HG03342 (cell line): ENCODE measurements at regions not wholly inside any gene's neighbourhood (a gene's known extent, or its start where the extent isn't known, plus 50 kb on each side); places are given as distances from the start of the nearest gene placed in this dataset.
"Not testable (repeated sequence)": the region's sequence is repeated elsewhere in the genome, so short reads cannot be mapped to it uniquely, and the experiment has no call there.

Experiments
- ATAC-seq: cut with Tn5 transposase; IDR thresholded peaks from one replicate; pipeline ENCODE4 v1.9.1; 2021; ENCODE audit warnings: mild to moderate bottlenecking, moderate library complexity; ENCODE audit not compliant: unreplicated experiment

DNA sequence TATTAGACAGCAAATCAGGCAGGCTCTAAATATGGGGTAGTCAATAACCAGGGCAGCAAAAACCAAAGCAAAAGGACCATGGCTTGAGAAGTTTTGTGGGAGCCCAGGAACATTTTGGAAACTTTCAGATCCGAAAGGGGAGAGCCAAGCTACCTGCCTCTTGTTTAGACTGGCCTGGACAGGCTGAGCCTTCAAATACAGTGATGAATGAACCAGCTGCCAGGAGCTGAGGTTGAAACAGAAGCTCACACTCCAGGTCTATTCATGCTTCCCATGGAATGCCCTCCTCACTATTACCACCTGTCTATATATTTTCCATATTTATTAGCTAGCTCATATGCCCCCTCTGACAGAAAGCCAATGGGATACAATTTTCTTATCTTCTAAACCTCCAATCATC, 150.8 kb upstream of the SLC44A1 start:
- no peak for ATAC-seq

DNA sequence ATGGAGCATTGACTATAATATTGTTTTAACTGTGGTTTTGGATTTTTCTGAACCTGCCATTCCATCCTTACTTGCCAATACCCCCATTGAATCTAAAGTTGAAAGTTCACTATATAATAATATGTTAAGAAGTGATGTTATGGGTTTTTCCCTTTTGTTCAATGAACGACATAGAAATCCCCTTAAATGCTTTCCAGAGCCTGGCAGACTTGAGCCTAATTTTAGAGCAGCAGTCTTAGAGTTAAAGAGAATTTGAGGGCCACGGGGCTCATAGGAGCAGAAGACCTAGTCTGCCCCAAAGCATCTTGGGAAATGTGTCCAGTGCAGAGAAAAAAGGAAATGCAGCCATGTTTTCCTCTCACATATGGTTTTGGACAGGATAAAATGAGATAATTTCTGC, 146.1 kb upstream of the SLC44A1 start:
- ATAC-seq = no peak

DNA sequence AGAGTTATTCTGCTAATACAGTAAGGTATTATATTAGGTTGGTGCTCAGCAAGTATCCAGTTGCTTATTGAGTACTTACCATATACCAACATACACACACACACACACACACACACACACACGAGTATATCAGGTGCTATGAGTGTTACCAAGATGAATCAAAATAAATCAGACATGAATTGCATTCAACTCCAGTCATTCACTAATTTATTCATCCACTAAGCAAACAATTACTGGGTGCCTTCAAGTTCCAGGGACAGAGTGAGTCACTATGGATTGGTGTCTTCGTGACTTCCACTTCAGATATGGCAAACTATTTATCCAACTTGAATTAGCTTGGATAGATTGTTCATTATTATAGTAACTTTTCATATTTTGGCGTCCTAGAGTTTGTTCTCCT, 140.7 kb upstream of the SLC44A1 start:
- no peak for ATAC-seq

DNA sequence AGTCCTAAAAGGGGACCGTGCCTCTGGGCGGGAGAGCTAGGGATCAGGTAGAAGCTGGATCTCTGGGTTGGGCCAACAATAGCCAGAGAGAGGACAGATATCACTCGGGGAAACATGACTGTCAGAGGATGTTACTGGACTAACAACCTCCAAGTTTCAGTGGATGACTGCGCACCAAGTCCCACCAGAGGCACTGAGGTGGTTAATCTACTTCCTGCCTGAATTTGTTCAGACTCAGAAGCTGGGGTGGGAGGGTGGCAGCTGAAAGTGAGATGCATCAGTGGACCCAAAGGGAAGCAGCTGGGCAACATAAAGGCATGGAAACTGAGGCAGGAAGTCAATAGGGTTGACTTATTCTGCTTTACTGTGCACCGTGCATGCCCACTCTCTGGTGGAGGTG, 130.1 kb upstream of the SLC44A1 start:
- peak; percentile 43 for ATAC-seq

DNA sequence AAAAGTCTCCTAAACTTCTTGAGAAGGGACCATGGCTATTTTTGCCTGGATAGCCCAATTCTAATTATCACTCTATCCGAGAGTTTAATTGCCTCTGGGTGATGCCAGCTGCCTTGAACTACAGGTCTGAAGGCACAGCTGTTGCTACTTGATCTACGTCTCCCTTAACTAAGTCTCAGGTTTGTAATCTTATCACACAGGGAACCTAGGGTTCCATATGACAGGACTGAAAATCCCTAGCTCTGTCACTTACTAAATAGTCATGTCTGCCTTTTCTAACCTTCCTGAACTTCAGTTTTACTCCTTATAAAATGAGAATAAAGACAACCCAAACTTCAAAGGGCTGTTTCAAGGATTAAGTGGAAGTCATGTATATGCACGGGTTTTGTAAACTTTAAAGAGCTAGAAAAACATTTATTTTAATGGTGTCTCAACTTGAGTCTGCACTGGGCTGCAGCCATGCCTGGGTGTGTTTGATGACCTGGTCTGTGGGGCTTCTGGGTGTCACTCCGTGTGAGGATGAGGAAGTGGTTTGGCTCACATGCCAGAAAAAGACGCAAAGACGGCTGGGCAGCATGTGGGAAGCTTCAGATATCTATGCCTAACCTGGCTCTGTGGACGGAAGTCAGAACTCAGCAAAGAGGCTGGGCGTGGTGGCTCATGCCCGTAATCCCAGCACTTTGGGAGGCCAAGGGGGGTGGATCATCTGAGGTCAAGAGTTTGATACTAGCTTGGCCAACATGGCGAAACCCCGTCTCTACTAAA, 129.3 kb upstream of the SLC44A1 start:
- ATAC-seq = peak; percentile 77

DNA sequence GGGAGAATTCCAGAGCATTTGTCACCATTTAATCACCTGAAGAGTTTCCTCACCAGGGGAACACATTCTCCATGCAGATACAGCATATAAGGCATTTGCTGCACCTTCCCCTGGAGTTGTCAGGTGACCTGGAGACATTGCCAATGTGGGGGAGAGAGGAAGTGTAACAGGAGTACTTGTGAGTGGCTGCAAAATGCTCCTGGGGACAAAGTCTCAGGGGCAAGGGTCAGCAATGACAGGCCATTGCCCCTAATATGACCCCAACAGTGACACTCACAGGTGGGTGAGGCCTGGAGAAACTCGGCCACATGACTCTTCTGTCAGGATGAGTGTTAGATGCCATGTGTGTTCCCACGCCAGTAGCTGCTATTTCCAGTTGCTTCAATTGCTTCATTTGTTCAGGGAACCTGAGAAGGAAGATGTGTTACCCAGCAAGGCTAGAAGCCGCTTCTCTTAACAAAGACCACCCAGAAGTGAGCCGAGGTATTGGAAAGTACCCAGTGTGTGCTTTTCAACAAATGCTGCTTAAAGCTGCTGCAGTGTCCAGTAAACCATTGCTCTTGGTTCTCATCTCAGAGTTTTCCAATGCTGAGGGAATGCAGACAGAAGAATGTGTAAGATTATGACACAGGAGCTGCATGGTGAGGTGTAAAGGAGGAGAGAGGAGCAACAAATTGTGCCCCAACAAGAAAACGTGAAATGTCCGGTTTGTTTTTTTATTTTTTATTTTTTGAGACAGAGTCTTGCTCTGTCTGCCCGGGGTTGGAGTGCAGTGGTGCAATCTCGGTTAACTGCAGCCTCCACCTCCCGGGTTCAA, 128.2 kb upstream of the SLC44A1 start:
- no peak for ATAC-seq

DNA sequence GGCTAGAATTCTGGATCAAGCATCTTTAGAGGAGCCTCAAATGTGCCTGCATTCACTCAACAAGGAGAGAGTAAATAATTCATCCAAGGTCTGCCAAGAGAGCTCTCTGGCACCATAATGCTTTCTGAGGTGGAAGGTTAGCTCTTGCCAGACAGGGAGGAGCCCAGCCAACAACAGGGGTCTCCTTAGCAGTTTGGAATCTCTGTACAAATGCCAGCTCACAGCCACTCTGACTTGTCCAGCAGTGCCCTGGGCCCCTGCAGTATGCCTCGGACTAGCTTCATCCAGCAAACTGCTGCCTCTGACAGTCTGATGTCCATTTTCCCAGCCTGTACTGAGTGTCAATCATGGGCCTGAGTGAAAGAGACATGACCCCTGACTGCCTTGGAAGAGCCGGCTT, 127.2 kb upstream of the SLC44A1 start:
- ATAC-seq = no peak

DNA sequence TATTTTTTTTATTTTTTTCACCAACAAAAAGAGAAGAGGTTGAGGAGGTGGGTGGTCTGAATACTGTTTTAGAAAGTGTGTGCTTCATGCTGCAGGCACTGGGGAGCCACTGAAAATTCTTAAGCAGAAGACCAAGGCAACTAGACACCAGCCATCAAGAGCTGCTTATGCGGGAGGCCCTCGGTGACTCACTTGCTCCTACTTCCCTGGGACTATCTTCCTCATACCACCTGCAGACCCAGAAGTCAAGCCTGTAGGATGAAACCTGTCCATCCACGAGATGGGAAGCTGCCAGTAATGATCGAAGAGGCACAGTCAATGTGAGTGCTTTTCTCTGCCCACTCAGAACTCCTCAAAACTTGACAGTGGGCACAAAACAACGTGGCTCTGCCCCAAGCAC, 125.8 kb upstream of the SLC44A1 start:
- no peak for ATAC-seq

DNA sequence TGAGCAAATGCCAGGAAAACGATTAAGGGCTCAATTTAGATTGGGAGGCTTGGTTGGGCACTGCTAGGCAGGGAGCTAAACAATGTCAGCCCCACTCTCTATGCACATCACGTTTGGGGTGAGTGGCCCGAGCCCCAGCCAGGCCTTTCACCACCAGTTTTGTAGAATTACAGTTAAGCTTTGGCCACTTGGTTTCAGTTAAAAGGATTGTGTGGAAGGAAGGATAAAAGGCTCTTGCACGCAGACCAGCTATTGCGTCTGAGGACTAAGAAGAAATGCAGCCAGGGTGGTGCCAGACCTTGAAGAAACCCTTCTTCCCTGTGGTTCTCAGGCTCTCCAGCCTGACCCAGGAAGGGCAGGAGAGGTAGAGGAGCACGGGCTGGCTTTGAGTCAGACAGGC, 125.3 kb upstream of the SLC44A1 start:
- no peak for ATAC-seq

DNA sequence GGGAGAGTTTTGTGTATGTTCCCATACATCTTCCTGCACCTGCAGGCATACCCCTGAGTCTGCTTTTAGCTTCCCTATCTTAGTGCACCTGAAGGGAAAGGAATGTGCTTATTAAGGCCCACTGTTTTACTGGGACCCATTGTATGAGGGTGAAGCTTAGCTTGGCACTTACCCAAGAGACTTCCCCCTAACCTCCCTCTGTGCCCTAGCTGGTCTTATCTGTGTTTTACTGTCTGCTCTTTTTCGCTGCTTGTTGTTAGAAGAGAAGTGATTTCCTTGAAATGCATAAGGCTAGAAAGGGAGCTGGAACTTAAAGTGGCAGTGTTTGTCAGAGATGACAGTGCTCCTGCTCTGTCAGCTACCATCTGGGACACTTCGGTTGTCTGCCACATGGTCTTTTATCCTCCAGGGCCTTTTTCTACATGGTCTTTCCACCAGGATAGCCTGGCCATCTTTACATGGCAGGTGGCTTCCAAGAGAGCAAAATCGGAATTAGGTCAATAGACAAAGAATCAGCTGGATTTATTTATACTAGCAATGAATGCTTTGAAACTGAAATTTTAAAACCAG, 122.5 kb upstream of the SLC44A1 start:
- no peak for ATAC-seq

DNA sequence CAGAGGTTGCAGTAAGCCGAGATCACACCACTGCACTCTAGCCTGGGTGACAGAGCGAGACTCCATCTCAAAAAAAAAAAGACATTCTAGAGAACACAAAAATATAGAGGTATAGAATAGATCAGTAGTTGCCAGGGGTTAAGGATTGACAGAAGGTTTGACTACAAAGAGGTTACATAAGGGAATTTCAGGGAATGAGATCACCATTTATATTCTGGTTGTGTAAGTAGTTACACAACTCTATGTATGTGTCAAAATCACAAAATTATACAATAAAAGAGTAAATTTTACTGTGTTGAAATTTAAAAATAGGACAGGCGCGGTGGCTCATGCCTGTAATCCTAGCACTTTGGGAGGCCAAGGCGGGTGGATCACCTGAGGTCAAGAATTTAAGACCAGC, 119.9 kb upstream of the SLC44A1 start:
- not testable (repeated sequence) for ATAC-seq

DNA sequence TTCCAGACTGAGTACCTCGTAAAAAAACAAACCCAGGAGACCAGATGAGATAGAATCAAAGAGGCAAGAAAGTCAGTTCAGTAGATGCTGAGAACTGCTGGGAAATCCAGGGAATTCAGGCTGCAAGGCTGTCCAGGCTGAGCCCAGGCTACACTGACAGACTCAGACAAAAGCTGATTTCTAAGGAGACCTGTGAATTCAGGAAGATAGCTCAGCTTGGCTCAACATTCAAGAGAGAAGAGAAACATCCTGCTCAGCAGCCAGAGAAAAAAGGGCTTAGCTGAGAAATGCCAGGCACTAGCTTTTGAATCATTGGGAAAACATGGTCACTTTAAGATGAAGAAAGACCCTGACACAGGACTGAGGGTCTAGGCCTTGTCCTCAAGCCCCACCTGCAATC, 118.2 kb upstream of the SLC44A1 start:
- no peak for ATAC-seq

DNA sequence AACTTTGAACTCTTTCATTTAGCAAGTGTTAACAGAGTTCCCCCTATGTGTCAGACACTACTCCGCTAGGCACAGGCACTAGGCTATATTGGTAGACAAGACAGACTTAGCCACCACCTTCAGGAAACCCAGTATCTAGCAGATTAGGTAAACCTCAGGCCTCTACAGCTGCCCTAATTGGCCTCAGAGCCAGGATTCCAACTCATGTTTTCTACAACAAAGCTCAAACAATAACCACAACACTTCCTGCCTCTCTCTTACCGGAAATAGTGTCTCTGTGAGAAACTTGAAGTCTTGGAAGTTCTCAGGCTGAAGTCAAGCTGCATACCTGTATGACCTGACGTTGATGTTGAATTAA, 116.6 kb upstream of the SLC44A1 start:
- ATAC-seq = peak; percentile 98

DNA sequence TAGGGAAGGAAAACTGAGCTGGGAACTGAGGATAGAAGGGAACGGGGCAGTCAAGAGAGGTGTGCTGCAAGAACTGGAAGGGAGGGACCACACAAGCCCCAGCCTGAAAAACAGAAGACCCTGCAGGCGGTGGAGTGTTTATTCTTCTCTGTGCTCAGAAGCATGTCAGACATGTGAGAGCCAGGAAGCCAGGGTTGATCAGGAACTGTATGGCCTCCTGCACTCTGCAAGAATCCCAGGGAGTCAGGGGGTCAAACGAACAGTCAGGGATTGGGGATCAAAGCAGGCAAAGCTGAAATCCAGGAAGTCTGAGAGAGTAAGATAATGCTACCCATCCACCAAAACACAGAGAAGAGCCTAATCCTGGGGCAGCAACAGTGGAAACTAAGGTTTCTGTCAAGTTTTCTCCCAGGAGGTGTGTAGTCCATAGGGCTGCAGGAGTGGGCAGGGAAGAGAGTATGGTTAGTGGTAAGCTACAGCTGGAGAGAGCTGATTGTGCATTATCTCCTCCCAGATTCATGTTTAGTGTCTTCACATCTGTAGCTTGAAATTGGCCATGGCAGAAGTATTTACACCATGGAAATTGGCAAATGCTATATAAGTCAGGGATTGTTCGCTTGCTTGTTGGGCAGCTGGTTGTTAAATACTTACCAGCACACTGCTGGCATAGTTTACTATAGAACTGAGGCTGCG, 115.4 kb upstream of the SLC44A1 start:
- no peak for ATAC-seq

DNA sequence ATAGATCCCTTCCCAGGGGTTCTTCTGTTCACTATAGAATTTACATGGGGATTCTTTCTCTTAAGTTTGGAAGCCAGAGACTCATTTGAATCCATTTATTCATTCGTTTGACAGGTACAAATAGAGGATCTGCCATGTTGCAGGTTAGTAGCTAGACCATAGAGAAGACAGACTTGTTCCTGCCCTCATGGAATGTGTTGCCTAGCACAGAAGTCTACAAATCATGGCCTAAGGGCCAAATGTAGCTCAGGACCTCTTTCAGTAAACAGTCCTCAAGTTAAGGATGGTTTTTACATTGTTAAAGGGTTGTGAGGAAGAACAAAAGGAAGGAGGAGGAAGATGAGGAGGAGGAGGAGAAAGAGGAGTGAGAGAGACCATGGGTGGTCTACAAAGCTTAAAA, 114.7 kb upstream of the SLC44A1 start:
- no peak for ATAC-seq

DNA sequence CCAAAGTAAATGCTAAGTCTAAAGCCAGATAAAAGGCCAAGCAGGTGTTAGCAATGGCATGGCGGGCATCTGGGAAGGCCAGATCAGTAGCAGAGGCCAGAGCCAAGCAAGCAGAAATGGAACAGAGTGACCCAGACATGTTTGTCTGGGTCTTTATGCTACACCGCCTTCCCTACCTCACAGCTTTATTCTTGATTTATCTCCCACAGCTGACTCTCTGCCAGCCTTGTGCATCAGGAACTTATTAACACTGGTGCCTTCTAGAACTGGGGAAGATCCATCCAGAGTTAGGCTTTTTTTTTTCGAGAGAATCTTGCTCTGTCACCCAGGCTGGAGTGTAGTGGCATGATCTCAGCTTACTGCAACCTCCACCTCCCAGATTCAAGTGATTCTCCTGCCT, 112.5 kb upstream of the SLC44A1 start:
- no peak for ATAC-seq

DNA sequence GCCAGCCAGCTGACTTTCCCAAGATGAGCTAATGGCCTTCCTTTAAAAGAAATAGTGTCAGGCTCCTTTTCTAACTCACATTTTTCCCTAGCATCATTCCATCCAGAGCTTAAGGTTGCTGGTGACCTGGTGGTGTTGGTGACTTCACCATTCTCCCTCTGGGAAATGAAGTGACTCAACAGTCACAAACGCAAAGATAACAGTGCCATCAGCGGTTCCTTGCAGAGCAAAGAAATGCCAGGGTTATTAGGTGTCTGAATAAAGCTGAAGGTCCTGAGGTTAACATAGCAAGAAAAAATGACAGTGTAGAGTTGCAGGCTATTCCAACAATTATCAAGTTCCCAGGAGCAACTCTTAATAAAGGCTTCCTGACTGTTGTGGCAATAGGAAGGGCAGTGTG, 111.8 kb upstream of the SLC44A1 start:
- no peak for ATAC-seq

DNA sequence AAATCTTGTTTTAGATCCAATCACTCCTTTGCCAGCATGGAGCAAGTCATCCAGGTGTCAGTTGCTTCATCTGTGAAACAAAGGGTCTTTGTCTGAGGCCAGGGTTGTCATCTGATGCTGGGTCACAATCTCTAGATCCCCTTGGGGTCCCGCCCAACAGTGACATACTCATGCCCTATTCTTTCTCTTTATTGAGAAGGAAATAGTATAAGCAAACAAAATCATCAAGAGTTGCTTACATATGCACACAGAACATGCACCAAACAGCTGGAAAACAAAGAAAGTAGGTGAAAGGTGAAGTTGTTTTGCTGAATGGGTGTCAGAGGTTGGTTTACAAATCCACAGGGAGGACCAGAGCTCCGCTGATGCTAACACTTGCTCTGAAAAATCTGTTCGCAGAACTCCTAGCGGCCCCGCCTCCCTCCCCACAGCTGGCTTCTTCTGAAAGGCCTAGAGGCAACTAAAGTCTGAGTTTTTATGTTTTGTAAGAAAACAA, 106.1 kb upstream of the SLC44A1 start:
- ATAC-seq = no peak

DNA sequence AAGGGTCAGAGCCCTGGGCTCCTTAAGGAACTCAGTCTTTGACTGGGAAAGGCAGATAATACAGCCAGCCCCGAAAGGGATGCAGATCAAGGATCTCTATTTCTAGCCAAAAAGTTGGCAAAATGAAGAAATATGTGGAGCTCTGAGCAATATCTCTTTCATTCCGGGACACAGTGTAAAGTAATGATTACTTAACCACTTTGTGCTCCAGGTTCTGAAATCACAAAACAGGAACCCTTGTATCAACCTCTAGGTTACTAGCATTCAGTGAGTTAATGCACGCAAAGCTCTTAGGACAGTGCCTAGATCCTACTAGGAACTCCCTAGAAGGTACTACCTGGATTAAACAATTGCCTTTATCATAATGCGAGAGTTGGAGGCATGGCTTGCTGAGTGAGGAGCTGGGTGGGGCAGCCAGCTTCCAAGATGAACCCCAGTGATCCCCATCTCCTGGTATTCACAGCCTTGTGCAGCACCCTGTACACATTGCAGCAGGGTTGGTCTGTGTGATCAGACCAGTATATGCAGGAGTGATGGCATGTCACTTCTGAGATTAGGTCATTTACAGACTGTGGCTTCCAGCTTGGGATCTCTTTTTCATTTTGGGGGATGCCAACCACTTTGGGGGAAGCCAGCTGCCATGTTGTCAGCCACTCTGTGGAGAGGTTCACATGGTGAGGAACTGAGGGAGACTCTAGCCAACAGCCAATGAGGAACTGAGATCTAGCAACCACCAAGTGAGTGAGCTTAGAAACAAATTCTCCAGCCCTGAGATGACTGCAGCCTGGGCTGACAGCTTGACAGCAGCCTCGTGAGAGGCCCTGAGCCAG, 103.1 kb upstream of the SLC44A1 start:
- peak; percentile 90 for ATAC-seq

DNA sequence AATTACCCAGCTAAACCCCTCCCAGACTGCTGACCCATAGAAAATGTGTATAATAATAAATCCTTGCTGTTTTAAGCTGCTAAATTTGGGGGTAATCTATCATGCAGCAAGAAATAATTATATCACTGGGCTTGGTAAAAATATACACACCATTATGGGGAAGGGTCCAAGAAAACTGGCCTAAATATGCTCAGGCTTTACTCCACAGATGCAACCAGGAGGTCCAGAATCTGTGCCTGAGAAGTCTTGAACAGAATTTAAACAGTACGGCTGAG, 102.5 kb upstream of the SLC44A1 start:
- no peak for ATAC-seq
